HepG2 (cell line): ENCODE measurements at regions not wholly inside any gene's neighbourhood (a gene's known extent, or its start where the extent isn't known, plus 50 kb on each side); places are given as distances from the start of the nearest gene placed in this dataset.

ENCODE experiments used
- ADNP ChIP-seq: sonication (generic); formaldehyde crosslinking; IDR thresholded peaks from 2 replicates; pipeline ENCODE4 v1.4.0; 2020; ENCODE audit warnings: missing genetic modification reagents
- NR3C1 ChIP-seq: sonication (generic); formaldehyde crosslinking; IDR thresholded peaks from 2 replicates; pipeline ENCODE4 v1.4.0; 2020; ENCODE audit warnings: missing genetic modification reagents
- POLR2A ChIP-seq, 2 experiments: IDR thresholded peaks; 2 replicates each; pipeline ENCODE4 v1.6.1; 2011; ENCODE audit warnings: low read depth in 2 of 2, low read length in 2 of 2, mild to moderate bottlenecking in 1 of 2, moderate library complexity in 1 of 2; ENCODE audit not compliant: insufficient read depth in 1 of 2
- SETDB1 ChIP-seq: sonication (generic); formaldehyde crosslinking; IDR thresholded peaks from 2 replicates; pipeline ENCODE4 v1.5.1; 2020; ENCODE audit warnings: missing genetic modification reagents, mild to moderate bottlenecking, borderline replicate concordance
- SP1 ChIP-seq, 2 experiments: fragments of 450-650 bp in 1 of 2; sonication (generic) in 1 of 2; formaldehyde crosslinking in 1 of 2; IDR thresholded peaks; 2 replicates each; pipeline versions ENCODE4 v1.4.0 to v1.6.1; 2016 to 2020; ENCODE audit warnings: missing genetic modification reagents in 1 of 2
- TP53 ChIP-seq: sonication (generic); formaldehyde crosslinking; conservative IDR thresholded peaks from 2 replicates; pipeline ENCODE4 v1.4.0; 2020; ENCODE audit warnings: missing genetic modification reagents
- ZNF430 ChIP-seq: sonication (generic); formaldehyde crosslinking; IDR thresholded peaks from 2 replicates; pipeline ENCODE4 v1.9.0; 2021; ENCODE audit warnings: mild to moderate bottlenecking, missing genetic modification reagents
- ZNF441 ChIP-seq: sonication (generic); formaldehyde crosslinking; IDR thresholded peaks from 2 replicates; pipeline ENCODE4 v1.7.0; 2021; ENCODE audit warnings: missing genetic modification reagents, borderline replicate concordance
- TF ChIP-seq, protein P1 (sequence below): sonication (generic); formaldehyde crosslinking; IDR thresholded peaks from 2 replicates; pipeline ENCODE4 v1.8.0; 2022; ENCODE audit warnings: mild to moderate bottlenecking, missing genetic modification reagents, moderate library complexity
- TF ChIP-seq, protein P2 (sequence below): sonication (generic); formaldehyde crosslinking; IDR thresholded peaks from 2 replicates; pipeline ENCODE4 v1.9.0; 2021; ENCODE audit warnings: missing genetic modification reagents, borderline replicate concordance
- TF ChIP-seq, protein P3 (sequence below): sonication (generic); formaldehyde crosslinking; IDR thresholded peaks from 2 replicates; pipeline ENCODE4 v1.5.0; 2020; ENCODE audit warnings: missing genetic modification reagents
- TF ChIP-seq, protein P4 (sequence below): sonication (generic); formaldehyde crosslinking; IDR thresholded peaks from 2 replicates; pipeline ENCODE4 v1.5.1; 2020; ENCODE audit warnings: mild to moderate bottlenecking, missing genetic modification reagents, moderate library complexity

DNA sequence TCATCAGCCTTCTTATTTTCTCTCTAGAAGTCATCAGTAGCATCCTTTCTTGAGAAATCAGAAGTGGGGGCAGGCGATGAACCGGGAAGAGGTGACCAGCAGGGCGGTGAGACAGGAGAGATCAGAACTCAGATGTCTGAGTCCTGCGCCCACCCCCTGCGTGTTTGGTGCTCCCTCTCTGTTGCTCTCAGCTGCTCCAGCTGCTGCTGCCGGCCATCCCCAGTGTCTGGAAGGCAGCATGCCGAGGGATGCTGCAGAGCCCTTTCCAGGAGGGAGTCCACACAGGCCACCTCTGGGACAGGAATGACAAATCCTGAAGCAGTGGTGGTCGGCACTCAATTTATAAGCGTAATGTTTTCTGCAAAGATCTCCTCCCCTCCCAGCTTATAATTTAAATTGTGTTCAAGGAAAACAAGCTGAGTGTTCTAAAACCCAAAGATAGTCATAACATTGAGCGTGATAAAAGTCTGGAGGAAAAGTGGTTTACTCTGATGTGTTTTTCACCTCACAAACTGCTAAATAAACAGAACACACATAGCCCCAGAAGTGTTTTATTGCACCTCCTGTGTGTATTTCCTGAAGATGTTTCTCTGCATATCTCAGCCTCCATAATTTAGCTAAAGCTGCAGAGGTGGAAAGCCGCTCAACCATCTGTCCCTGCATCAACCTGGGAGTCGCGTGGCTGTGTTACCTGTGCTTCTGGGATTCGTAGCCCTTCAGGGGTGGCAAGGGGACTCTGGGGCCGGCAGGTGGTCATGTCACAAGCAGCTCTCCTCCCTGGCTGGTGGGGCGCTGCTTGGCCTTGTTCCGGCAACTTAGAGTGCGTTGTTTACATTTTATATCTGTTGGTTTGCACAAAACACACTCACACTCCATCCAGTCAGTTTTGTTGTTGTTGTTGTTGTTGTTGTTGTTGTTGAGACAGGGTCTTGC lies 191.2 kb downstream of the USP12 start:
- TF ChIP-seq SP1 (IDR thresholded peaks at IDR 0.05): no peak
- TF ChIP-seq SP1 (CRISPR knock-in tag; IDR thresholded peaks at IDR 0.05): no peak
- TF ChIP-seq TP53: no peak
- TF ChIP-seq SETDB1 (CRISPR knock-in tag): no peak
- TF ChIP-seq, protein P1, sequence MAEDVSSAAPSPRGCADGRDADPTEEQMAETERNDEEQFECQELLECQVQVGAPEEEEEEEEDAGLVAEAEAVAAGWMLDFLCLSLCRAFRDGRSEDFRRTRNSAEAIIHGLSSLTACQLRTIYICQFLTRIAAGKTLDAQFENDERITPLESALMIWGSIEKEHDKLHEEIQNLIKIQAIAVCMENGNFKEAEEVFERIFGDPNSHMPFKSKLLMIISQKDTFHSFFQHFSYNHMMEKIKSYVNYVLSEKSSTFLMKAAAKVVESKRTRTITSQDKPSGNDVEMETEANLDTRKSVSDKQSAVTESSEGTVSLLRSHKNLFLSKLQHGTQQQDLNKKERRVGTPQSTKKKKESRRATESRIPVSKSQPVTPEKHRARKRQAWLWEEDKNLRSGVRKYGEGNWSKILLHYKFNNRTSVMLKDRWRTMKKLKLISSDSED: no peak
- no peak for TF ChIP-seq POLR2A (IDR thresholded peaks at IDR 0.05; ENCODE audit: insufficient read depth in 1 of 2, low read depth in 2 of 2, low read length in 2 of 2)
- TF ChIP-seq ADNP: no peak
- TF ChIP-seq, protein P2, sequence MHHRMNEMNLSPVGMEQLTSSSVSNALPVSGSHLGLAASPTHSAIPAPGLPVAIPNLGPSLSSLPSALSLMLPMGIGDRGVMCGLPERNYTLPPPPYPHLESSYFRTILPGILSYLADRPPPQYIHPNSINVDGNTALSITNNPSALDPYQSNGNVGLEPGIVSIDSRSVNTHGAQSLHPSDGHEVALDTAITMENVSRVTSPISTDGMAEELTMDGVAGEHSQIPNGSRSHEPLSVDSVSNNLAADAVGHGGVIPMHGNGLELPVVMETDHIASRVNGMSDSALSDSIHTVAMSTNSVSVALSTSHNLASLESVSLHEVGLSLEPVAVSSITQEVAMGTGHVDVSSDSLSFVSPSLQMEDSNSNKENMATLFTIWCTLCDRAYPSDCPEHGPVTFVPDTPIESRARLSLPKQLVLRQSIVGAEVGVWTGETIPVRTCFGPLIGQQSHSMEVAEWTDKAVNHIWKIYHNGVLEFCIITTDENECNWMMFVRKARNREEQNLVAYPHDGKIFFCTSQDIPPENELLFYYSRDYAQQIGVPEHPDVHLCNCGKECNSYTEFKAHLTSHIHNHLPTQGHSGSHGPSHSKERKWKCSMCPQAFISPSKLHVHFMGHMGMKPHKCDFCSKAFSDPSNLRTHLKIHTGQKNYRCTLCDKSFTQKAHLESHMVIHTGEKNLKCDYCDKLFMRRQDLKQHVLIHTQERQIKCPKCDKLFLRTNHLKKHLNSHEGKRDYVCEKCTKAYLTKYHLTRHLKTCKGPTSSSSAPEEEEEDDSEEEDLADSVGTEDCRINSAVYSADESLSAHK (CRISPR knock-in tag): no peak
- TF ChIP-seq ZNF441 (CRISPR knock-in tag): no peak
- TF ChIP-seq, protein P3, sequence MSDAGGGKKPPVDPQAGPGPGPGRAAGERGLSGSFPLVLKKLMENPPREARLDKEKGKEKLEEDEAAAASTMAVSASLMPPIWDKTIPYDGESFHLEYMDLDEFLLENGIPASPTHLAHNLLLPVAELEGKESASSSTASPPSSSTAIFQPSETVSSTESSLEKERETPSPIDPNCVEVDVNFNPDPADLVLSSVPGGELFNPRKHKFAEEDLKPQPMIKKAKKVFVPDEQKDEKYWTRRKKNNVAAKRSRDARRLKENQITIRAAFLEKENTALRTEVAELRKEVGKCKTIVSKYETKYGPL (CRISPR knock-in tag): no peak
- TF ChIP-seq, protein P4, sequence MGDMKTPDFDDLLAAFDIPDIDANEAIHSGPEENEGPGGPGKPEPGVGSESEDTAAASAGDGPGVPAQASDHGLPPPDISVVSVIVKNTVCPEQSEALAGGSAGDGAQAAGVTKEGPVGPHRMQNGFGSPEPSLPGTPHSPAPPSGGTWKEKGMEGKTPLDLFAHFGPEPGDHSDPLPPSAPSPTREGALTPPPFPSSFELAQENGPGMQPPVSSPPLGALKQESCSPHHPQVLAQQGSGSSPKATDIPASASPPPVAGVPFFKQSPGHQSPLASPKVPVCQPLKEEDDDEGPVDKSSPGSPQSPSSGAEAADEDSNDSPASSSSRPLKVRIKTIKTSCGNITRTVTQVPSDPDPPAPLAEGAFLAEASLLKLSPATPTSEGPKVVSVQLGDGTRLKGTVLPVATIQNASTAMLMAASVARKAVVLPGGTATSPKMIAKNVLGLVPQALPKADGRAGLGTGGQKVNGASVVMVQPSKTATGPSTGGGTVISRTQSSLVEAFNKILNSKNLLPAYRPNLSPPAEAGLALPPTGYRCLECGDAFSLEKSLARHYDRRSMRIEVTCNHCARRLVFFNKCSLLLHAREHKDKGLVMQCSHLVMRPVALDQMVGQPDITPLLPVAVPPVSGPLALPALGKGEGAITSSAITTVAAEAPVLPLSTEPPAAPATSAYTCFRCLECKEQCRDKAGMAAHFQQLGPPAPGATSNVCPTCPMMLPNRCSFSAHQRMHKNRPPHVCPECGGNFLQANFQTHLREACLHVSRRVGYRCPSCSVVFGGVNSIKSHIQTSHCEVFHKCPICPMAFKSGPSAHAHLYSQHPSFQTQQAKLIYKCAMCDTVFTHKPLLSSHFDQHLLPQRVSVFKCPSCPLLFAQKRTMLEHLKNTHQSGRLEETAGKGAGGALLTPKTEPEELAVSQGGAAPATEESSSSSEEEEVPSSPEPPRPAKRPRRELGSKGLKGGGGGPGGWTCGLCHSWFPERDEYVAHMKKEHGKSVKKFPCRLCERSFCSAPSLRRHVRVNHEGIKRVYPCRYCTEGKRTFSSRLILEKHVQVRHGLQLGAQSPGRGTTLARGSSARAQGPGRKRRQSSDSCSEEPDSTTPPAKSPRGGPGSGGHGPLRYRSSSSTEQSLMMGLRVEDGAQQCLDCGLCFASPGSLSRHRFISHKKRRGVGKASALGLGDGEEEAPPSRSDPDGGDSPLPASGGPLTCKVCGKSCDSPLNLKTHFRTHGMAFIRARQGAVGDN (CRISPR knock-in tag): no peak
- TF ChIP-seq ZNF430 (CRISPR knock-in tag): no peak
- no peak for TF ChIP-seq NR3C1
